ENCODE measurements at regions not wholly inside any gene's neighbourhood (a gene's known extent, or its start where the extent isn't known, plus 50 kb on each side); places are given as distances from the start of the nearest gene placed in this dataset.
"Not testable (repeated sequence)": the region's sequence is repeated elsewhere in the genome, so short reads cannot be mapped to it uniquely, and the experiment has no call there.

GRCh38 chr9:135307300-135307699 is 172.3 kb upstream of the PPP1R26 start:
- H3K9me3 ChIP-seq (ENCODE audit: insufficient read depth, low read depth, low read length), result peaks cover 2% of the 10 kb centered on the region; the same call in 1 of the 2 replicates
- no peak overlapping the region for H3K4me3 ChIP-seq (ENCODE audit: low read length, poor library complexity, severe bottlenecking)
- no peak overlapping the region for H2AFZ ChIP-seq (ENCODE audit: low read length)
- no peak for TF ChIP-seq EZH2phosphoT487 (IDR thresholded peaks at IDR 0.05; ENCODE audit: borderline replicate concordance)
- no peak for TF ChIP-seq CTCF (conservative IDR thresholded peaks at IDR 0.05; ENCODE audit: low read length)
- H3K27me3 ChIP-seq (ENCODE audit: insufficient read depth, low read length, poor library complexity, severe bottlenecking), result no peaks in the 10 kb centered on the region
- no peaks in the 10 kb centered on the region for H4K20me1 ChIP-seq (ENCODE audit: insufficient read depth, low read length, poor library complexity, severe bottlenecking)
- H3K9me2 ChIP-seq (replicated peaks; ENCODE audit: low read depth, low read length), result no peaks in the 10 kb centered on the region
- H3K9ac ChIP-seq (ENCODE audit: low read depth, low read length, poor library complexity, severe bottlenecking), result no peak overlapping the region
- no peaks in the 10 kb centered on the region for H3F3A ChIP-seq (ENCODE audit: low read depth)
- H3K36me3 ChIP-seq (ENCODE audit: insufficient read depth, low read length), result no peaks in the 10 kb centered on the region
- H3K79me2 ChIP-seq (ENCODE audit: insufficient read depth, low read length), result no peaks in the 10 kb centered on the region
- H3K4me2 ChIP-seq (ENCODE audit: low read depth, low read length, poor library complexity, severe bottlenecking), result no peak overlapping the region
- H3K4me1 ChIP-seq (ENCODE audit: insufficient read depth, low read length, poor library complexity, severe bottlenecking), result no peaks in the 10 kb centered on the region

DNA sequence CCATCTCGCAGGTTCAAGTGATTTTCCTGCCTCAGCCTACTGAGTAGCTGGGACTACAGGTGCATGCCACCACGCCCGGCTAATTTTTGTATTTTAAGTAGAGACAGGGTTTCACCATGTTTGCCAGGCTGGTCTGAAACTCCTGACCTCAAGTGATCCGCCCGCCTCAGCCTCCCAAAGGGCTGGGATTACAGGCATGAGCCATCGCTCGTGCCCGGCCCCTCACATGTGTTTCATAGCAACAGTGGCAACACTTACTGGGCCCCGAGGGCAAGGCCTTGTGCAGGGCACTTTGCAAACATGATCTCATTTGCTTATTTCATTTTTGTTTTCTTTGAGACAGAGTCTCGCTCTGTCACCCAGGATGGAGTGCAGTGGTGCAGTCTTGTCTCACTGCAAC is 171.7 kb upstream of the PPP1R26 start:
- not testable (repeated sequence) for H3K4me3 ChIP-seq (ENCODE audit: low read length, poor library complexity, severe bottlenecking)

DNA sequence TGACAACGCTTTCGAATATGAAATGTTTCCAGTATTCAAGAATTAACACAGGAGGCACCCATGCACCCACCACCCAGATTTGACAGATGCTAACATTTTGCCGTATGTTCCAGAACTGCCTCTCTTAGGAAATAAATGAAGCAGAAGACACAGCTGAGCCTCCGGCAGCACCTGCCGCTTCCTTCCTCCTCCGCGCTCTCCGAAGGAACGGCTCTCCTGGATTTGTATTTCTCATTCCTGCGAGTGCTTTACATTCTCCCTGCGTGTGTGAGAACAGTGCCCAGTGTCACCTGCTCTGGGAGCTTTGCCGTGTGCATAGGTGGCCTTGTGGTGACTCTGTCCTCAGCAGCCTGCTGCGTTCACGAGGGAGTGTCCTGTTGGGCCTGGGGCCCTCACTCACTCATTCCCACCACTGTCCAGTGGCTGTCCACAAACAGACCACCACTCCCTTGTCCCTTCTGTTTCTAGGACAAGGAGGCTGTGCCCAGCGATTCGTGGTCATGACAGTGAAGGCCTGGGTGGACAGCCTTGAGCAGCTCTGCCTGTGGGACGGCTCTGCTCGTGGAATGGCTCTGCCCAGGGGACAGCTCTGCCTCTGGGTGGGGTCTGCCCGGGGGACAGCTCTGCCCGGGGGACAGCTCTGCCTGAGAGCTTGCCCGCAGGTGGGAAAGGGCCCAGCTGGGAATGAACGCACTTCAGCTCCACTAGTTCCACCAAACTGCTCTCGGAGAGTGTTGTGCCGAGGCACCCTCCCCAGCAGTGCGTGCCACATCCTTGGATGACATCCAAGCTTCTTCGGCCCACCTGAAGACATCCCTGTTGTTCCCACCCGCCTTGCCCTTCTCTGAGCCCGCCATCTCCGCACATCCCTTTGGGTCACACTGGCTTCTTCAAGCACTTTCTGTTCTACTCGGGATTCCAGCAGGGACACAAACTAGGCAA is 170.5 kb upstream of the PPP1R26 start:
- TF ChIP-seq EZH2phosphoT487 (IDR thresholded peaks at IDR 0.05; ENCODE audit: borderline replicate concordance) (no peak), CTCF (conservative IDR thresholded peaks at IDR 0.05; ENCODE audit: low read length) (no peak)
- no peaks in the 10 kb centered on the region for H3K4me1 ChIP-seq (ENCODE audit: insufficient read depth, low read length, poor library complexity, severe bottlenecking)

More for the DNA sequence above, 171.7 kb upstream of the PPP1R26 start:
- not testable (repeated sequence) for H3K9ac ChIP-seq (ENCODE audit: low read depth, low read length, poor library complexity, severe bottlenecking); H3K79me2 ChIP-seq (ENCODE audit: insufficient read depth, low read length); H3K27me3 ChIP-seq (ENCODE audit: insufficient read depth, low read length, poor library complexity, severe bottlenecking); H3K9me3 ChIP-seq (ENCODE audit: insufficient read depth, low read depth, low read length); H3K4me1 ChIP-seq (ENCODE audit: insufficient read depth, low read length, poor library complexity, severe bottlenecking); H3K4me2 ChIP-seq (ENCODE audit: low read depth, low read length, poor library complexity, severe bottlenecking); H3K36me3 ChIP-seq (ENCODE audit: insufficient read depth, low read length); H3F3A ChIP-seq (ENCODE audit: low read depth); H4K20me1 ChIP-seq (ENCODE audit: insufficient read depth, low read length, poor library complexity, severe bottlenecking); H2AFZ ChIP-seq (ENCODE audit: low read length); H3K9me2 ChIP-seq (replicated peaks; ENCODE audit: low read depth, low read length)

DNA sequence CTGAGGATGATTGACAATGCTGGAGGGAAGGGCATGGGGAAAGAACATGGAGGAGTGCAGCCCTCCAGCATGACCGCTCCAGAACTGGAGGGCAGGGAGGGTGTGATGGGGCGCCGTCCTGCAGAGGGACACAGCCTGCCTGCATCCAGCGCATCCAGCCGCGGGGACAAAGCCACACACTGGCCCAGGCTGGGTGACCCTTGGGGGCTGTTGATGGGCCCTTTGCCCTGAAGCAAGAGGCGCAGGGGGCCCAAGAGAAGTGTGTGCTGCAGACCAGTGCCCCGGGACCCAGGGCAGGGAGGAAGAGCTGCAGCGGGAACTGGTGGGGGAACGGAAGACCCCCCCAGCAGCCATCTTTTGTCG is 169.8 kb upstream of the PPP1R26 start:
- Histone ChIP-seq H3K79me2 (ENCODE audit: insufficient read depth, low read length) (no peaks in the 10 kb centered on the region), H3K9me3 (ENCODE audit: insufficient read depth, low read depth, low read length) (peaks cover 7% of the 10 kb centered on the region), H3K9me2 (replicated peaks; ENCODE audit: low read depth, low read length) (no peaks in the 10 kb centered on the region), H3K4me1 (ENCODE audit: insufficient read depth, low read length, poor library complexity, severe bottlenecking) (no peaks in the 10 kb centered on the region), H3F3A (ENCODE audit: low read depth) (no peaks in the 10 kb centered on the region), H3K9ac (ENCODE audit: low read depth, low read length, poor library complexity, severe bottlenecking) (no peak overlapping the region), H3K4me2 (ENCODE audit: low read depth, low read length, poor library complexity, severe bottlenecking) (no peak overlapping the region), H2AFZ (ENCODE audit: low read length) (no peak overlapping the region), H4K20me1 (ENCODE audit: insufficient read depth, low read length, poor library complexity, severe bottlenecking) (no peaks in the 10 kb centered on the region), H3K4me3 (ENCODE audit: low read length, poor library complexity, severe bottlenecking) (no peak overlapping the region), H3K27me3 (ENCODE audit: insufficient read depth, low read length, poor library complexity, severe bottlenecking) (no peaks in the 10 kb centered on the region), H3K36me3 (ENCODE audit: insufficient read depth, low read length) (no peaks in the 10 kb centered on the region)
- TF ChIP-seq CTCF (conservative IDR thresholded peaks at IDR 0.05; ENCODE audit: low read length) (no peak), EZH2phosphoT487 (IDR thresholded peaks at IDR 0.05; ENCODE audit: borderline replicate concordance) (no peak)

More for the DNA sequence above, 170.5 kb upstream of the PPP1R26 start:
- Histone ChIP-seq H3K9me3 (ENCODE audit: insufficient read depth, low read depth, low read length) (peaks cover 7% of the 10 kb centered on the region), H3K9ac (ENCODE audit: low read depth, low read length, poor library complexity, severe bottlenecking) (no peak overlapping the region), H3K36me3 (ENCODE audit: insufficient read depth, low read length) (no peaks in the 10 kb centered on the region), H3K27me3 (ENCODE audit: insufficient read depth, low read length, poor library complexity, severe bottlenecking) (no peaks in the 10 kb centered on the region), H4K20me1 (ENCODE audit: insufficient read depth, low read length, poor library complexity, severe bottlenecking) (no peaks in the 10 kb centered on the region), H3K9me2 (replicated peaks; ENCODE audit: low read depth, low read length) (no peaks in the 10 kb centered on the region), H3K79me2 (ENCODE audit: insufficient read depth, low read length) (no peaks in the 10 kb centered on the region), H3K4me2 (ENCODE audit: low read depth, low read length, poor library complexity, severe bottlenecking) (no peak overlapping the region), H3F3A (ENCODE audit: low read depth) (no peaks in the 10 kb centered on the region), H2AFZ (ENCODE audit: low read length) (no peak overlapping the region), H3K4me3 (ENCODE audit: low read length, poor library complexity, severe bottlenecking) (no peak overlapping the region)

Measured in Loucy (cell line).